ENCODE measurements at regions not wholly inside any gene's neighbourhood (a gene's known extent, or its start where the extent isn't known, plus 50 kb on each side); places are given as distances from the start of the nearest gene placed in this dataset.

- ChIA-PET CTCF (no interaction called here), POLR2A (no interaction called here)
- no peak overlapping the region for H3K4me3 ChIP-seq (ENCODE audit: low read depth, low read length)
- no peak for TF ChIP-seq CTCF (IDR thresholded peaks at IDR 0.05; ENCODE audit: insufficient read depth, low read length, missing control alignments)
- no peak for DNase-seq (ENCODE audit: low read depth, low spot score)
Measured at GRCh38 chr18:64270608-64271007, 121.7 kb upstream of the LINC00305 start.

DNA sequence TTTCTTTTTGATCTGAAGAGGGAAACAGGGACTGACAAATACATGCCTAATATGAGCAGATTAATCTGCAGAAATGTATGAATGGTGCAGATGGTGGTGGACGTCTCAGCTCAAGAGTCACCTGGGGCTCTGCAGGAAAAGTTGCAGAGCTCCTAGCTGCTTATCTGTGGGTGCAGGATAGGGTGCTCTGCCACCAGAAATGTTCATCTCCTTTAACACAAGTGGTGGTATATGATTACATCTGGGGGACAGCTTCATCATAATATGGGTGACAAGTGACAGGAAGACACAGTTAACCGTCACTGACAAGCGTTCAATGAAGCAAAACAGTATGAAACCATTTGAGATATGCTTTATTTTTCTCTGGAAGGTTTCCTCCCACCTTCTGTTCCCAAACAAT lies 121.2 kb upstream of the LINC00305 start:
- no peak for DNase-seq (ENCODE audit: low read depth, low spot score)
- POLR2A ChIA-PET = no interaction called here
- no peak for TF ChIP-seq CTCF (IDR thresholded peaks at IDR 0.05; ENCODE audit: insufficient read depth, low read length, missing control alignments)
- no peak overlapping the region for H3K4me3 ChIP-seq (ENCODE audit: low read depth, low read length)
- CTCF ChIA-PET = no interaction called here

DNA sequence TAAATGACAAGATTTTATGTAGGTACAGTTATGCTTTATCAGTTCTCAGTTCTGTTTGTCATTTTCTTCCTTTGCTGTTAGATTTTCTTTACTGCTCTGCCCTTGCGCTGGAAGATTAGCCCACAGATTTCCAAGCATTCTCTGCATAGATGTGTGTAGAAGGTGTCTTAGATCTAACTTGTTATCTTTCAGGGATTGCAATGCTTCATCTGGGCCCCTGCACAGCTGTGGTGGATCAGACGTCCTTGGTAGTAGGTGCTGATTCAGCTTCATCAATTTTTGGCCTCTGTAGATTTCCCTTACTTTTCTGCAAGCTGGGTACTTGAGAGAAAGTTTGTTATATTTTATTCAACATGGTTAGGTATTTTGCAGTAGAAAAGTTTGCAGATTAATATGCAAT lies 115.3 kb upstream of the LINC00305 start:
- TF ChIP-seq CTCF (IDR thresholded peaks at IDR 0.05; ENCODE audit: insufficient read depth, low read length, missing control alignments) = no peak
- ChIA-PET CTCF (no interaction called here), POLR2A (no interaction called here)
- no peak overlapping the region for H3K4me3 ChIP-seq (ENCODE audit: low read depth, low read length)
- no peak for DNase-seq (ENCODE audit: low read depth, low spot score)

GRCh38 chr18:64260810-64261209 lies 111.9 kb upstream of the LINC00305 start:
- CTCF ChIA-PET = no interaction called here
- H3K4me3 ChIP-seq (ENCODE audit: low read depth, low read length) = no peak overlapping the region
- POLR2A ChIA-PET = no interaction called here
- no peak for TF ChIP-seq CTCF (IDR thresholded peaks at IDR 0.05; ENCODE audit: insufficient read depth, low read length, missing control alignments)
- DNase-seq (ENCODE audit: low read depth, low spot score) = no peak

DNA sequence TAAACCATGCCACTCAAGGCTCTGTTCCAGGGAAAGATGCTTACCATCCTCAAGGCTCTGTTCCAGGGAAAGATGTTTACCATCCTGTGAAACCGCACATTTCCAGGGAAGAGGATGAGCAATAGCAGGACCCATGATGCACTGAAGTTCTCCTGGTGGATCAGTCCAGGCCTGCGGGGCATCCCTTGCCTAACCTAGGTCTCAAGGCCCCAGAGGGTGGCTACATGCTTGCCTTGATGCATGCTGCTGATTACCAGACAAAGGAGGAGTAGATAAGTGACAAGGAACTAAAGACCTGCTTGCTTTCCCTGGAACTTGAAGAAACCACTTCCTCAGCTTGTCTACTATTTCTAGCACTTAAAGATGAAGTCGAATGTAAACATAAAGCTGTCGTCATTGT lies 111.0 kb upstream of the LINC00305 start:
- no peak for TF ChIP-seq CTCF (IDR thresholded peaks at IDR 0.05; ENCODE audit: insufficient read depth, low read length, missing control alignments)
- ChIA-PET POLR2A (no interaction called here), CTCF (no interaction called here)
- DNase-seq (ENCODE audit: low read depth, low spot score) = no peak
- no peak overlapping the region for H3K4me3 ChIP-seq (ENCODE audit: low read depth, low read length)

GRCh38 chr18:64258111-64258650 lies 109.3 kb upstream of the LINC00305 start:
- ChIA-PET CTCF (no interaction called here), POLR2A (no interaction called here)
- DNase-seq (ENCODE audit: low read depth, low spot score) = no peak
- TF ChIP-seq CTCF (IDR thresholded peaks at IDR 0.05; ENCODE audit: insufficient read depth, low read length, missing control alignments) = no peak
- H3K4me3 ChIP-seq (ENCODE audit: low read depth, low read length) = no peak overlapping the region
